ENCODE measurements at regions not wholly inside any gene's neighbourhood (a gene's known extent, or its start where the extent isn't known, plus 50 kb on each side); places are given as distances from the start of the nearest gene placed in this dataset.

GRCh38 chr13:39274739-39275325, 236.6 kb downstream of the NHLRC3 start:
- TF ChIP-seq TAF1 (IDR thresholded peaks at IDR 0.05; ENCODE audit: borderline replicate concordance, insufficient read depth, low read length) (no peak), FOXP2 (optimal IDR thresholded peaks at IDR 0.05; ENCODE audit: borderline replicate concordance, extremely low read depth, extremely low read length, insufficient read depth) (no peak), REST (IDR thresholded peaks at IDR 0.05; ENCODE audit: insufficient read depth in 1 of 2, low read depth in 2 of 2, low read length in 2 of 2) (no peak), SIN3A (IDR thresholded peaks at IDR 0.05; ENCODE audit: borderline replicate concordance, insufficient read depth, low read length) (no peak), POLR2AphosphoS5 (IDR thresholded peaks at IDR 0.05; ENCODE audit: low read depth, low read length) (no peak)

GRCh38 chr13:39279077-39279476, 240.8 kb downstream of the NHLRC3 start:
- no peak for TF ChIP-seq POLR2AphosphoS5 (IDR thresholded peaks at IDR 0.05; ENCODE audit: low read depth, low read length)
- no peak for TF ChIP-seq FOXP2 (optimal IDR thresholded peaks at IDR 0.05; ENCODE audit: borderline replicate concordance, extremely low read depth, extremely low read length, insufficient read depth)
- no peak for TF ChIP-seq SIN3A (IDR thresholded peaks at IDR 0.05; ENCODE audit: borderline replicate concordance, insufficient read depth, low read length)
- TF ChIP-seq TAF1 (IDR thresholded peaks at IDR 0.05; ENCODE audit: borderline replicate concordance, insufficient read depth, low read length), result no peak
- no peak for TF ChIP-seq REST (IDR thresholded peaks at IDR 0.05; ENCODE audit: insufficient read depth in 1 of 2, low read depth in 2 of 2, low read length in 2 of 2)

- no peak for TF ChIP-seq SIN3A (IDR thresholded peaks at IDR 0.05; ENCODE audit: borderline replicate concordance, insufficient read depth, low read length)
- no peak for TF ChIP-seq POLR2AphosphoS5 (IDR thresholded peaks at IDR 0.05; ENCODE audit: low read depth, low read length)
Measured at GRCh38 chr13:39281539-39282150, 243.4 kb downstream of the NHLRC3 start.

GRCh38 chr13:39282400-39282972, 244.2 kb downstream of the NHLRC3 start:
- TF ChIP-seq TAF1 (IDR thresholded peaks at IDR 0.05; ENCODE audit: borderline replicate concordance, insufficient read depth, low read length) (no peak), POLR2AphosphoS5 (IDR thresholded peaks at IDR 0.05; ENCODE audit: low read depth, low read length) (no peak), REST (IDR thresholded peaks at IDR 0.05; ENCODE audit: insufficient read depth in 1 of 2, low read depth in 2 of 2, low read length in 2 of 2) (no peak), SIN3A (IDR thresholded peaks at IDR 0.05; ENCODE audit: borderline replicate concordance, insufficient read depth, low read length) (no peak), FOXP2 (optimal IDR thresholded peaks at IDR 0.05; ENCODE audit: borderline replicate concordance, extremely low read depth, extremely low read length, insufficient read depth) (no peak)

- no peak for TF ChIP-seq TAF1 (IDR thresholded peaks at IDR 0.05; ENCODE audit: borderline replicate concordance, insufficient read depth, low read length)
- TF ChIP-seq POLR2AphosphoS5 (IDR thresholded peaks at IDR 0.05; ENCODE audit: low read depth, low read length), result no peak
- TF ChIP-seq SIN3A (IDR thresholded peaks at IDR 0.05; ENCODE audit: borderline replicate concordance, insufficient read depth, low read length), result no peak
- no peak for TF ChIP-seq REST (IDR thresholded peaks at IDR 0.05; ENCODE audit: insufficient read depth in 1 of 2, low read depth in 2 of 2, low read length in 2 of 2)
- TF ChIP-seq FOXP2 (optimal IDR thresholded peaks at IDR 0.05; ENCODE audit: borderline replicate concordance, extremely low read depth, extremely low read length, insufficient read depth), result no peak
Measured at GRCh38 chr13:39283072-39283471, 244.8 kb downstream of the NHLRC3 start.
